Activated CD8-positive, alpha-beta T cell treated with anti-CD3 and anti-CD28 coated beads for 36 hours (primary cell): ENCODE measurements at regions not wholly inside any gene's neighbourhood (a gene's known extent, or its start where the extent isn't known, plus 50 kb on each side); places are given as distances from the start of the nearest gene placed in this dataset.
"Not testable (repeated sequence)": the region's sequence is repeated elsewhere in the genome, so short reads cannot be mapped to it uniquely, and the experiment has no call there.

Experiments used
- ATAC-seq: fragments of 200-7000 bp; cut with Tn5 transposase; one replicate; pipeline ENCODE4 v1.10.0; 2021; ENCODE audit warnings: mild to moderate bottlenecking, moderate library complexity
- CTCF ChIA-PET: fragments of 350-600 bp; sonication (Branson Sonifier 250); formaldehyde crosslinking; loops from one replicate; lab custom pipeline; 2021; ENCODE audit warnings: antibody characterized with exemption; lab: Charles Lee
- POLR2A ChIA-PET: fragments of 350-600 bp; sonication (Branson Sonifier 250); formaldehyde crosslinking; loops from one replicate; lab custom pipeline; 2021; ENCODE audit warnings: antibody characterized with exemption; lab: Charles Lee
- DNase-seq: peaks from one replicate; pipeline ENCODE4 v3.0.0-alpha.2; 2020
- H3K27ac Mint-ChIP-seq: one replicate; pipeline ENCODE4 v1.8.0; 2021; ENCODE audit warnings: mild to moderate bottlenecking, mixed read lengths
- H3K27me3 Mint-ChIP-seq: one replicate; pipeline ENCODE4 v1.8.0; 2021; ENCODE audit warnings: mixed read lengths
- H3K36me3 Mint-ChIP-seq: one replicate; pipeline ENCODE4 v1.8.0; 2021; ENCODE audit warnings: low read depth, mixed read lengths
- H3K4me1 Mint-ChIP-seq: one replicate; pipeline ENCODE4 v1.8.0; 2021; ENCODE audit warnings: low read depth, mixed read lengths
- H3K4me3 Mint-ChIP-seq: one replicate; pipeline ENCODE4 v1.8.0; 2021; ENCODE audit warnings: mild to moderate bottlenecking, moderate library complexity, mixed read lengths
- H3K9me3 Mint-ChIP-seq: one replicate; pipeline ENCODE4 v1.8.0; 2021; ENCODE audit warnings: mixed read lengths
- CTCF ChIP-seq: fragments of 200-600 bp; IDR thresholded peaks from one replicate; pipeline ENCODE4 v1.8.0; 2022; ENCODE audit warnings: antibody characterized with exemption, mild to moderate bottlenecking
- intact Hi-C: fragments of 100-400 bp; cut with micrococcal nuclease; formaldehyde crosslinking; loops from one replicate; pipeline ENCODE4 v1.10.0; 2022

GRCh38 chr6:50390416-50390815, 322.9 kb upstream of the TFAP2D start:
- H3K27ac Mint-ChIP-seq: no peak overlapping the region
- intact Hi-C loops: no loop called here
- no peak for TF ChIP-seq CTCF
- H3K9me3 Mint-ChIP-seq: peaks cover 5% of the 10 kb centered on the region
- ChIA-PET POLR2A (no interaction called here), CTCF (no interaction called here)
- H3K4me3 Mint-ChIP-seq: no peak overlapping the region
- no peaks in the 10 kb centered on the region for H3K36me3 Mint-ChIP-seq
- no peaks in the 10 kb centered on the region for H3K27me3 Mint-ChIP-seq
- no peak for ATAC-seq
- no peaks in the 10 kb centered on the region for H3K4me1 Mint-ChIP-seq
- DNase-seq: no peak

- H3K4me1 Mint-ChIP-seq, H3K27ac Mint-ChIP-seq, POLR2A ChIA-PET, H3K36me3 Mint-ChIP-seq, H3K27me3 Mint-ChIP-seq, intact Hi-C loops, H3K9me3 Mint-ChIP-seq, DNase-seq, CTCF ChIA-PET, H3K4me3 Mint-ChIP-seq, ATAC-seq: not testable (repeated sequence)
Observed at GRCh38 chr6:50394139-50394538, 319.2 kb upstream of the TFAP2D start.

GRCh38 chr6:50404643-50405042, 308.7 kb upstream of the TFAP2D start:
- H3K27me3 Mint-ChIP-seq: no peaks in the 10 kb centered on the region
- ChIA-PET POLR2A (no interaction called here), CTCF (interaction anchor here (0.6 kb wide), 1 partner anchor 1099 kb away, joined by 3 read pairs; no protein-coding TSS in a partner anchor)
- no peaks in the 10 kb centered on the region for H3K36me3 Mint-ChIP-seq
- no peak overlapping the region for H3K4me3 Mint-ChIP-seq
- no peak overlapping the region for H3K27ac Mint-ChIP-seq
- no peaks in the 10 kb centered on the region for H3K4me1 Mint-ChIP-seq
- DNase-seq: no peak
- peaks cover 7% of the 10 kb centered on the region for H3K9me3 Mint-ChIP-seq
- no peak for TF ChIP-seq CTCF
- intact Hi-C loops: no loop called here
- ATAC-seq: no peak

GRCh38 chr6:50410579-50410978, 302.7 kb upstream of the TFAP2D start:
- H3K27ac Mint-ChIP-seq: no peak overlapping the region
- ChIA-PET POLR2A (no interaction called here), CTCF (no interaction called here)
- H3K9me3 Mint-ChIP-seq: peaks cover 8% of the 10 kb centered on the region
- no peak for DNase-seq
- no peak for TF ChIP-seq CTCF
- H3K27me3 Mint-ChIP-seq: no peaks in the 10 kb centered on the region
- H3K4me3 Mint-ChIP-seq: no peak overlapping the region
- ATAC-seq: no peak
- intact Hi-C loops: no loop called here
- H3K36me3 Mint-ChIP-seq: no peaks in the 10 kb centered on the region
- no peaks in the 10 kb centered on the region for H3K4me1 Mint-ChIP-seq

- POLR2A ChIA-PET, H3K4me1 Mint-ChIP-seq, H3K36me3 Mint-ChIP-seq, intact Hi-C loops, DNase-seq, H3K27ac Mint-ChIP-seq, H3K9me3 Mint-ChIP-seq, H3K27me3 Mint-ChIP-seq, CTCF ChIA-PET, H3K4me3 Mint-ChIP-seq, ATAC-seq: not testable (repeated sequence)
Observed at GRCh38 chr6:50421041-50421440, 292.3 kb upstream of the TFAP2D start.

- POLR2A ChIA-PET: no interaction called here
- TF ChIP-seq CTCF: no peak
- CTCF ChIA-PET: no interaction called here
- DNase-seq (no peak), ATAC-seq (no peak)
- Mint-ChIP-seq H3K4me3 (no peak overlapping the region), H3K27ac (no peak overlapping the region), H3K27me3 (no peaks in the 10 kb centered on the region), H3K36me3 (no peaks in the 10 kb centered on the region), H3K4me1 (no peaks in the 10 kb centered on the region), H3K9me3 (no peaks in the 10 kb centered on the region)
- intact Hi-C loops: no loop called here
Observed at GRCh38 chr6:50427267-50427666, 286.1 kb upstream of the TFAP2D start.
